ENCODE measurements at regions not wholly inside any gene's neighbourhood (a gene's known extent, or its start where the extent isn't known, plus 50 kb on each side); places are given as distances from the start of the nearest gene placed in this dataset.

GRCh38 chr3:66692766-66693150, 191.9 kb upstream of the LRIG1 start:
- no peak for DNase-seq

- no peak for DNase-seq
Measured at GRCh38 chr3:66693461-66694031, 192.7 kb upstream of the LRIG1 start.

- DNase-seq: no peak
Measured at GRCh38 chr3:66702126-66702525, 201.3 kb upstream of the LRIG1 start.

DNA sequence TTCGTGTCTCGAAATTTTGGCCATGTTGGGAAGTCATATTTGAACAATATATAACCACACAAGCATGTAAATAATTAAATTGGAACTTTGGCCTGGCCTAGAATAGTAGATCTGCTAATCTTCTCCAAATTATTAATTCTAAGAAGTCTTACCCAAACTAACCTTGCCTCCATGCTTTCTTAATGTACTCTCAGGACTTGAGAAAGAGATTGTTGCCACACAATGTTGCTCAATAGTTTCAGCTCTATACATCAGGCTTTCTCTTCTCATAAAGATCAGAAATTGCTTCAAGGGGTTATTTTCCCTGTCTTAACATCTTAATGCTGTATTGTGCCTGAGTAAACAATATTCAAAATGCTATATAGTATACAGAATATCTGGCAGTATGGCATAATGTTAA, 202.7 kb upstream of the LRIG1 start:
- DNase-seq: no peak

- no peak for DNase-seq
Measured at GRCh38 chr3:66705076-66705475, 204.3 kb upstream of the LRIG1 start.

- no peak for DNase-seq
Measured at GRCh38 chr3:66706890-66707289, 206.1 kb upstream of the LRIG1 start.

GRCh38 chr3:66709532-66709931, 208.7 kb upstream of the LRIG1 start:
- no peak for DNase-seq

- DNase-seq: no peak
Measured at GRCh38 chr3:66712210-66712609, 211.4 kb upstream of the LRIG1 start.

GRCh38 chr3:66713921-66714320, 213.1 kb upstream of the LRIG1 start:
- no peak for DNase-seq

GRCh38 chr3:66715806-66716205, 215.0 kb upstream of the LRIG1 start:
- DNase-seq: no peak

GRCh38 chr3:66717806-66718205, 217.0 kb upstream of the LRIG1 start:
- no peak for DNase-seq

GRCh38 chr3:66719796-66720356, 219.1 kb upstream of the LRIG1 start:
- DNase-seq: no peak

DNA sequence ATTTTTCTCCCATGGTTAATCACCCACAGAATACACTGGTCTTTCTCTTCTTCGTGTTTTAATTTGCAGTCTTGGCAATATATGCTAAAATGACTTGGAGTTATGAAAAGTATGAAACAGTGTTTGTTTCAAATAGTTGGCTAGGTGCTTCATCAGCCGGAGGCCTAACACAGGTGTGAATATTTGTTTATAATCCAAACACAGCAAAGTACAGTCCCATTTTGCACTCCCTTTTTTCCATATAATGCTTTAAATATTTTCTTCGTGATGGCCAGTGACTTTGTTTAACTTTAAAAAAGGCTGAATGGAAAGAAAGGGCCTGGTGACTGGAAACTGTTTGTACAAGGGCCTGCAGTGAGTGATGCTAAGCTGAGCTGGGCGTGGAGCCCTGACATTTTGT, 219.7 kb upstream of the LRIG1 start:
- no peak for DNase-seq

GRCh38 chr3:66722675-66723074, 221.9 kb upstream of the LRIG1 start:
- peak; percentile 78 for DNase-seq

- DNase-seq: no peak
Measured at GRCh38 chr3:66723231-66723630, 222.4 kb upstream of the LRIG1 start.

- no peak for DNase-seq
Measured at GRCh38 chr3:66729687-66730393, 229.0 kb upstream of the LRIG1 start.

- DNase-seq: no peak
Measured at GRCh38 chr3:66738625-66739365, 238.0 kb upstream of the LRIG1 start.

- DNase-seq: no peak
Measured at GRCh38 chr3:66740260-66740659, 239.4 kb upstream of the LRIG1 start.

GRCh38 chr3:66744521-66744920, 243.7 kb upstream of the LRIG1 start:
- no peak for DNase-seq

DNA sequence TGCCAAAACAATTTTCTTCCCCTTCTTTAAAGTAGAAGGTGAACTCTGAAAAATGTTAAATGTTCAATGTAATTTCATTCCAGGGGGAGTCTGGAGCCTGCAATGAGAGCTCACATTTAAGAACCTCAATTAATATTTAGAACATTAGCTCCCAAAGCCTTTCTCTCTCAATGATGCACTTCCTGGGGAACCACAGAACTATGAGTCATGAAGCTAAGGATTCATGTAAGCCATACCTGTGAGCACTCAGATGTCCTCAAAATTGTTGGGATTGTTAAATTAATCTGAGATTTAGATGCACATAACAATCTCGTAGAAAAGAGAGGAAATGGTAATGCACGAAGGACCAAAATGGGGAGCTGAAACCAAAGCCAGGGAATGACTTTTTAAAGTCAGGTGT, 244.2 kb upstream of the LRIG1 start:
- DNase-seq: no peak

GRCh38 chr3:66747261-66747660, 246.4 kb upstream of the LRIG1 start:
- no peak for DNase-seq

DNA sequence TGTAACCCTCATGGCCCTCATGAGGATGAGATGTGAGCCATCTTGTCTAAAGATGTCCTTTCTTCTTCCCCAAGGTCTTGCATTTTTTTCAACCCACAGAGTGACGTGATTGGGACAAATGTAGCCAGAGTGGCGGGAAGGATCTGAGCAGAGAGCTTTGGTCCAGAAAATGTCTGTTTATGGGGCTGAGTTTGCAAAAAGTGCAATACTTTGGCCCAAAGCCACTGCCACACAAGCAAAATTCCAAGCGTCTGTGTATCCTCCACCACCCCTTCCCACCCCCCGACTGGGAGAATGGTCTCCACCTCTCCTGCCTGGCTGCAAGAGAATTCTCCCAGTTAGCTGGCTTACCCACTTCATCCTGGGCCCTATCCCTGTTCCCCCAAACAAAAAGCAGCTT, 246.9 kb upstream of the LRIG1 start:
- no peak for DNase-seq

DNA sequence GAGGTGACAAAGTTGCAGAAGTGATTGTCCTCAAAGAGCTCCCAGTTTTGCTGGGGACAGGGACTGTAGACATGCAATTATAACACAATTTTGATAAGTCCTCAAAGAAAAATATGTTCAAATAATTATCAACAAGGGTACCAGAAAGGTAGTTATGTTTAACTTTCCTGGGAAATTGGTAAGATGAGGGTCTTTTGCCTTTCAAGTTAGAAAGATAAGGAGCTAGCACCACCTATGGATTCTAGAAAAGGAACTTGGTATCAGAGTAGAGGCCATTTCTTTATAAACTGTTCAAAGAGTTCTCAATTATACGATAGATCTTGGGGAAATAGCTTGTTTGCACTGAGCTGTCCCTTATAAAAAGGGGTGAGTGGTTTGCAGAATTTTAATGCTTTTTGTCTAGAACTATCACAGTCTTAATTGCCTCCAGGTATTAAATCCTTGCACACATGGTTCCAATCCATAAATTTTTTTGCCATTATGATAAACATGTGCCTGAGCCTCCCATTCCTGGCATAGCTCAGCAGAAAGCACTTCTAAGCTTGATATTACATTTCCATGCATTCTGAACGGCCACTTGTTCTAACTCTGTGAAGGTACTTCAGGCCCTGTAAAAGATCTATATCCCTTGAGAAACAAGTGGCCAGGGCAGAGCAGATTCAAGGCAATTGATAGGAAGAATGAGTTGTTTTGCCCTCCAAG, 247.5 kb upstream of the LRIG1 start:
- no peak for DNase-seq
